NB4 (cell line): ENCODE measurements at regions not wholly inside any gene's neighbourhood (a gene's known extent, or its start where the extent isn't known, plus 50 kb on each side); places are given as distances from the start of the nearest gene placed in this dataset.

Source experiments
- CTCF ChIP-seq: IDR thresholded peaks from one replicate; pipeline ENCODE4 v1.5.1; 2012; ENCODE audit warnings: low read depth, low read length
- MAX ChIP-seq: IDR thresholded peaks from 2 replicates; pipeline ENCODE4 v1.6.1; 2011; ENCODE audit warnings: low read depth, low read length
- MYC ChIP-seq: IDR thresholded peaks from 2 replicates; pipeline ENCODE4 v1.6.1; 2011; ENCODE audit warnings: low read depth, low read length
- POLR2A ChIP-seq: IDR thresholded peaks from 2 replicates; pipeline ENCODE4 v1.6.1; 2011; ENCODE audit warnings: mild to moderate bottlenecking; ENCODE audit not compliant: insufficient read length; ENCODE audit errors: extremely low read depth

GRCh38 chr17:71809537-71809936 lies 311.3 kb upstream of the SOX9 start:
- no peak for TF ChIP-seq CTCF
- TF ChIP-seq POLR2A, result no peak
- no peak for TF ChIP-seq MAX
- no peak for TF ChIP-seq MYC
